ENCODE measurements at regions not wholly inside any gene's neighbourhood (a gene's known extent, or its start where the extent isn't known, plus 50 kb on each side); places are given as distances from the start of the nearest gene placed in this dataset.
"Not testable (repeated sequence)": the region's sequence is repeated elsewhere in the genome, so short reads cannot be mapped to it uniquely, and the experiment has no call there.

- Histone ChIP-seq H3K9me3 (no peaks in the 10 kb centered on the region), H3K36me3 (no peaks in the 10 kb centered on the region)
- no peak for DNase-seq
Measured at GRCh38 chr11:96875712-96876111, 485.9 kb downstream of the JRKL start.

GRCh38 chr11:96878299-96879051 is 488.7 kb downstream of the JRKL start:
- ATAC-seq (peak in 1 of 2 donors; percentile 39), DNase-seq (peak; percentile 31)
- no peaks in the 10 kb centered on the region for H3K36me3 ChIP-seq
- no peaks in the 10 kb centered on the region for H3K9me3 ChIP-seq
- H3K27ac ChIP-seq, result no peak overlapping the region
- H3K27me3 ChIP-seq (ENCODE audit: low read depth), result no peaks in the 10 kb centered on the region
- intact Hi-C loops (cut with DNase I), result no loop called here
- H3K4me3 ChIP-seq, result no peak overlapping the region
- TF ChIP-seq CTCF (IDR thresholded peaks at IDR 0.05), result no peak
- no peaks in the 10 kb centered on the region for H3K4me1 ChIP-seq

More at GRCh38 chr11:96875712-96876111, 485.9 kb downstream of the JRKL start:
- no peaks in the 10 kb centered on the region for H3K27me3 ChIP-seq (ENCODE audit: low read depth)
- no peak overlapping the region for H3K27ac ChIP-seq
- ATAC-seq, result peak in 1 of 2 donors; percentile 19
- TF ChIP-seq CTCF (IDR thresholded peaks at IDR 0.05), result no peak
- intact Hi-C loops (cut with DNase I), result no loop called here
- no peaks in the 10 kb centered on the region for H3K4me1 ChIP-seq
- no peak overlapping the region for H3K4me3 ChIP-seq

GRCh38 chr11:96882622-96883021 is 492.8 kb downstream of the JRKL start:
- H3K27me3 ChIP-seq (ENCODE audit: low read depth); intact Hi-C loops (cut with DNase I); ATAC-seq; H3K4me1 ChIP-seq; DNase-seq; H3K9me3 ChIP-seq; H3K36me3 ChIP-seq; H3K4me3 ChIP-seq; H3K27ac ChIP-seq: not testable (repeated sequence)

- Histone ChIP-seq H3K27ac (no peak overlapping the region), H3K27me3 (ENCODE audit: low read depth) (no peaks in the 10 kb centered on the region), H3K4me3 (no peak overlapping the region), H3K4me1 (no peaks in the 10 kb centered on the region), H3K36me3 (no peaks in the 10 kb centered on the region), H3K9me3 (no peaks in the 10 kb centered on the region)
- no peak for DNase-seq
- no peak for ATAC-seq
- no peak for TF ChIP-seq CTCF (IDR thresholded peaks at IDR 0.05)
- intact Hi-C loops (cut with DNase I), result no loop called here
Measured at GRCh38 chr11:96885405-96885804, 495.6 kb downstream of the JRKL start.

- no peak for DNase-seq
- intact Hi-C loops (cut with DNase I), result no loop called here
Measured at GRCh38 chr11:96885912-96886311, 496.1 kb downstream of the JRKL start.

More at GRCh38 chr11:96885912-96886311, 496.1 kb downstream of the JRKL start:
- no peak for ATAC-seq
- H3K4me3 ChIP-seq, result no peak overlapping the region
- no peak for TF ChIP-seq CTCF (IDR thresholded peaks at IDR 0.05)
- no peaks in the 10 kb centered on the region for H3K9me3 ChIP-seq
- H3K4me1 ChIP-seq, result no peaks in the 10 kb centered on the region
- H3K36me3 ChIP-seq, result no peaks in the 10 kb centered on the region
- no peak overlapping the region for H3K27ac ChIP-seq
- no peaks in the 10 kb centered on the region for H3K27me3 ChIP-seq (ENCODE audit: low read depth)
